Activated T-cell treated with anti-CD3 and anti-CD28 coated beads, Interleukin-2, amount 50 U/mL, for 24 hours (primary cell): ENCODE measurements at regions not wholly inside any gene's neighbourhood (a gene's known extent, or its start where the extent isn't known, plus 50 kb on each side); places are given as distances from the start of the nearest gene placed in this dataset.
"Not testable (repeated sequence)": the region's sequence is repeated elsewhere in the genome, so short reads cannot be mapped to it uniquely, and the experiment has no call there.

Experiments used
- DNase-seq: peaks from one replicate; pipeline ENCODE4 v3.0.0-alpha.2; 2020
- H3K27ac Mint-ChIP-seq: 2 replicates; pipeline ENCODE4 v1.8.0; 2020; ENCODE audit warnings: mild to moderate bottlenecking, mixed read lengths
- H3K27me3 Mint-ChIP-seq: 2 replicates; pipeline ENCODE4 v1.8.0; 2020; ENCODE audit warnings: mixed read lengths
- H3K36me3 Mint-ChIP-seq: 2 replicates; pipeline ENCODE4 v1.8.0; 2020; ENCODE audit warnings: low read depth, mixed read lengths
- H3K4me1 Mint-ChIP-seq: 2 replicates; pipeline ENCODE4 v1.8.0; 2020; ENCODE audit warnings: low read depth, mixed read lengths
- H3K4me3 Mint-ChIP-seq: 2 replicates; pipeline ENCODE4 v1.8.0; 2020; ENCODE audit warnings: mild to moderate bottlenecking, moderate library complexity, mixed read lengths
- H3K9me3 Mint-ChIP-seq: 2 replicates; pipeline ENCODE4 v1.8.0; 2020; ENCODE audit warnings: mixed read lengths

- H3K4me1 Mint-ChIP-seq = no peaks in the 10 kb centered on the region
- H3K4me3 Mint-ChIP-seq = no peak overlapping the region
- no peak for DNase-seq
- no peaks in the 10 kb centered on the region for H3K9me3 Mint-ChIP-seq
- H3K27me3 Mint-ChIP-seq = peaks cover 25% of the 10 kb centered on the region
- H3K36me3 Mint-ChIP-seq = no peaks in the 10 kb centered on the region
- no peak overlapping the region for H3K27ac Mint-ChIP-seq
Observed at GRCh38 chr2:215876139-215876936, 137.0 kb downstream of the MREG start.

GRCh38 chr2:215874418-215874817 is 138.9 kb downstream of the MREG start:
- Mint-ChIP-seq H3K27me3 (peaks cover 27% of the 10 kb centered on the region), H3K27ac (no peak overlapping the region), H3K36me3 (no peaks in the 10 kb centered on the region), H3K4me3 (no peak overlapping the region), H3K9me3 (no peaks in the 10 kb centered on the region), H3K4me1 (no peaks in the 10 kb centered on the region)
- DNase-seq = no peak

- Mint-ChIP-seq H3K27ac (no peak overlapping the region), H3K4me1 (no peaks in the 10 kb centered on the region), H3K9me3 (no peaks in the 10 kb centered on the region), H3K27me3 (peaks cover 25% of the 10 kb centered on the region), H3K36me3 (no peaks in the 10 kb centered on the region), H3K4me3 (no peak overlapping the region)
- no peak for DNase-seq
Observed at GRCh38 chr2:215870986-215871385, 142.4 kb downstream of the MREG start.

- Mint-ChIP-seq H3K4me3 (no peak overlapping the region), H3K9me3 (no peaks in the 10 kb centered on the region), H3K27ac (no peak overlapping the region), H3K27me3 (peaks cover 25% of the 10 kb centered on the region), H3K36me3 (no peaks in the 10 kb centered on the region), H3K4me1 (no peaks in the 10 kb centered on the region)
- no peak for DNase-seq
Observed at GRCh38 chr2:215870088-215870490, 143.3 kb downstream of the MREG start.

GRCh38 chr2:215868846-215869543 is 144.4 kb downstream of the MREG start:
- no peaks in the 10 kb centered on the region for H3K9me3 Mint-ChIP-seq
- H3K27me3 Mint-ChIP-seq = peaks cover 19% of the 10 kb centered on the region
- H3K27ac Mint-ChIP-seq = no peak overlapping the region
- no peak overlapping the region for H3K4me3 Mint-ChIP-seq
- no peaks in the 10 kb centered on the region for H3K36me3 Mint-ChIP-seq
- DNase-seq = no peak
- H3K4me1 Mint-ChIP-seq = no peaks in the 10 kb centered on the region

- H3K36me3 Mint-ChIP-seq = no peaks in the 10 kb centered on the region
- H3K4me1 Mint-ChIP-seq = no peaks in the 10 kb centered on the region
- peaks cover 18% of the 10 kb centered on the region for H3K27me3 Mint-ChIP-seq
Observed at GRCh38 chr2:215866606-215867005, 146.7 kb downstream of the MREG start.

GRCh38 chr2:215863687-215864086 is 149.7 kb downstream of the MREG start:
- DNase-seq = no peak
- H3K27ac Mint-ChIP-seq = no peak overlapping the region
- peaks cover 9% of the 10 kb centered on the region for H3K27me3 Mint-ChIP-seq
- H3K4me3 Mint-ChIP-seq = no peak overlapping the region
- no peaks in the 10 kb centered on the region for H3K9me3 Mint-ChIP-seq
- H3K4me1 Mint-ChIP-seq = no peaks in the 10 kb centered on the region
- H3K36me3 Mint-ChIP-seq = no peaks in the 10 kb centered on the region

More at GRCh38 chr2:215866606-215867005, 146.7 kb downstream of the MREG start:
- Mint-ChIP-seq H3K4me3 (no peak overlapping the region), H3K27ac (no peak overlapping the region), H3K9me3 (no peaks in the 10 kb centered on the region)
- no peak for DNase-seq

GRCh38 chr2:215862351-215862771 is 151.0 kb downstream of the MREG start:
- H3K4me1 Mint-ChIP-seq = no peaks in the 10 kb centered on the region
- H3K27ac Mint-ChIP-seq = no peak overlapping the region
- DNase-seq = no peak
- no peaks in the 10 kb centered on the region for H3K9me3 Mint-ChIP-seq
- no peaks in the 10 kb centered on the region for H3K36me3 Mint-ChIP-seq
- H3K27me3 Mint-ChIP-seq = peaks cover 9% of the 10 kb centered on the region
- H3K4me3 Mint-ChIP-seq = no peak overlapping the region

GRCh38 chr2:215861607-215862350 is 151.6 kb downstream of the MREG start:
- Mint-ChIP-seq H3K9me3 (no peaks in the 10 kb centered on the region), H3K36me3 (no peaks in the 10 kb centered on the region), H3K4me1 (no peaks in the 10 kb centered on the region), H3K27me3 (peaks cover 8% of the 10 kb centered on the region), H3K27ac (no peak overlapping the region), H3K4me3 (no peak overlapping the region)
- no peak for DNase-seq

GRCh38 chr2:215856080-215856479 is 157.3 kb downstream of the MREG start:
- Mint-ChIP-seq H3K4me1 (no peaks in the 10 kb centered on the region), H3K36me3 (no peaks in the 10 kb centered on the region), H3K9me3 (no peaks in the 10 kb centered on the region), H3K4me3 (no peak overlapping the region), H3K27me3 (peaks cover 6% of the 10 kb centered on the region), H3K27ac (no peak overlapping the region)
- DNase-seq = no peak

- H3K27me3 Mint-ChIP-seq, H3K4me3 Mint-ChIP-seq, H3K4me1 Mint-ChIP-seq, H3K27ac Mint-ChIP-seq, H3K9me3 Mint-ChIP-seq, H3K36me3 Mint-ChIP-seq, DNase-seq: not testable (repeated sequence)
Observed at GRCh38 chr2:215855308-215855707, 158.0 kb downstream of the MREG start.

GRCh38 chr2:215854008-215854407 is 159.3 kb downstream of the MREG start:
- Mint-ChIP-seq H3K27me3 (peaks cover 6% of the 10 kb centered on the region), H3K36me3 (no peaks in the 10 kb centered on the region), H3K4me3 (no peak overlapping the region), H3K27ac (no peak overlapping the region), H3K4me1 (no peaks in the 10 kb centered on the region), H3K9me3 (no peaks in the 10 kb centered on the region)
- no peak for DNase-seq

GRCh38 chr2:215851696-215852095 is 161.7 kb downstream of the MREG start:
- DNase-seq = no peak
- H3K36me3 Mint-ChIP-seq = no peaks in the 10 kb centered on the region
- H3K27ac Mint-ChIP-seq = no peak overlapping the region
- H3K9me3 Mint-ChIP-seq = no peaks in the 10 kb centered on the region
- no peaks in the 10 kb centered on the region for H3K4me1 Mint-ChIP-seq
- H3K27me3 Mint-ChIP-seq = peaks cover 2% of the 10 kb centered on the region
- H3K4me3 Mint-ChIP-seq = no peak overlapping the region

- no peak for DNase-seq
- Mint-ChIP-seq H3K4me1 (no peaks in the 10 kb centered on the region), H3K36me3 (no peaks in the 10 kb centered on the region), H3K27me3 (no peaks in the 10 kb centered on the region), H3K27ac (no peak overlapping the region), H3K9me3 (no peaks in the 10 kb centered on the region), H3K4me3 (no peak overlapping the region)
Observed at GRCh38 chr2:215851082-215851481, 162.3 kb downstream of the MREG start.

GRCh38 chr2:215850380-215850779 is 163.0 kb downstream of the MREG start:
- H3K4me1 Mint-ChIP-seq = no peaks in the 10 kb centered on the region
- DNase-seq = no peak
- H3K27ac Mint-ChIP-seq = no peak overlapping the region
- H3K36me3 Mint-ChIP-seq = no peaks in the 10 kb centered on the region
- H3K27me3 Mint-ChIP-seq = no peaks in the 10 kb centered on the region
- no peaks in the 10 kb centered on the region for H3K9me3 Mint-ChIP-seq
- H3K4me3 Mint-ChIP-seq = no peak overlapping the region
